ENCODE measurements at regions not wholly inside any gene's neighbourhood (a gene's known extent, or its start where the extent isn't known, plus 50 kb on each side); places are given as distances from the start of the nearest gene placed in this dataset.

GRCh38 chr4:27930291-27930690 is 1069.7 kb downstream of the STIM2 start:
- Histone ChIP-seq H3K36me3 (replicated peaks in 1 of 2; ENCODE audit: control insufficient read depth in 1 of 2, insufficient read depth in 2 of 2, low read length in 1 of 2) (no peaks in the 10 kb centered on the region), H3K4me3 (ENCODE audit: low read depth in 2 of 2, low read length in 1 of 2) (no peak overlapping the region), H3K4me2 (no peak overlapping the region), H4K20me1 (ENCODE audit: insufficient read depth) (no peaks in the 10 kb centered on the region), H3K4me1 (ENCODE audit: control insufficient read depth in 1 of 2, insufficient read depth in 2 of 2, low read depth in 1 of 2, low read length in 1 of 2) (no peaks in the 10 kb centered on the region), H3F3A (replicated peaks; ENCODE audit: insufficient read depth) (no peaks in the 10 kb centered on the region), H3K9me3 (no peaks in the 10 kb centered on the region), H3K9ac (no peak overlapping the region), H3K9me2 (no peaks in the 10 kb centered on the region), H3K27me3 (ENCODE audit: insufficient read depth) (no peaks in the 10 kb centered on the region), H3K79me2 (ENCODE audit: insufficient read depth) (no peaks in the 10 kb centered on the region), H2AFZ (ENCODE audit: low read depth) (no peak overlapping the region), H3K27ac (ENCODE audit: low read depth in 2 of 2, low read length in 1 of 2) (no peak overlapping the region)
- POLR2A ChIA-PET: no interaction called here
- 2% methylated on average over 3 of the region's 3 CpGs for WGBS (ENCODE audit: low lambda C conversion rate)
- CTCF ChIA-PET: no interaction called here
- DNase-seq: no peak
- TF ChIP-seq RCOR1 (IDR thresholded peaks at IDR 0.05; ENCODE audit: low read length): no peak
- no peak for TF ChIP-seq CTCF (IDR thresholded peaks at IDR 0.05)
- TF ChIP-seq, protein P1, sequence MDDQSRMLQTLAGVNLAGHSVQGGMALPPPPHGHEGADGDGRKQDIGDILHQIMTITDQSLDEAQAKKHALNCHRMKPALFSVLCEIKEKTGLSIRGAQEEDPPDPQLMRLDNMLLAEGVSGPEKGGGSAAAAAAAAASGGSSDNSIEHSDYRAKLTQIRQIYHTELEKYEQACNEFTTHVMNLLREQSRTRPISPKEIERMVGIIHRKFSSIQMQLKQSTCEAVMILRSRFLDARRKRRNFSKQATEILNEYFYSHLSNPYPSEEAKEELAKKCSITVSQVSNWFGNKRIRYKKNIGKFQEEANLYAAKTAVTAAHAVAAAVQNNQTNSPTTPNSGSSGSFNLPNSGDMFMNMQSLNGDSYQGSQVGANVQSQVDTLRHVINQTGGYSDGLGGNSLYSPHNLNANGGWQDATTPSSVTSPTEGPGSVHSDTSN (IDR thresholded peaks at IDR 0.05): no peak
- no peak for TF ChIP-seq SIN3A (IDR thresholded peaks at IDR 0.05; ENCODE audit: borderline replicate concordance, low read depth, low read length)
- TF ChIP-seq RFX5 (IDR thresholded peaks at IDR 0.05; ENCODE audit: low read length): no peak
- TF ChIP-seq NRF1 (IDR thresholded peaks at IDR 0.05; ENCODE audit: low read depth, low read length): no peak
- TF ChIP-seq JUND (IDR thresholded peaks at IDR 0.05): no peak
- no peak for TF ChIP-seq MEF2A (IDR thresholded peaks at IDR 0.05; ENCODE audit: borderline replicate concordance, low read depth)
- no peak for TF ChIP-seq MXI1 (IDR thresholded peaks at IDR 0.05; ENCODE audit: low read depth, low read length)
- no peak for TF ChIP-seq GABPA (IDR thresholded peaks at IDR 0.05; ENCODE audit: low read depth)
- no peak for TF ChIP-seq GATA2 (CRISPR knock-in tag; IDR thresholded peaks at IDR 0.05)
- no peak for TF ChIP-seq NFIC (IDR thresholded peaks at IDR 0.05; ENCODE audit: borderline replicate concordance)
- TF ChIP-seq FOXM1 (IDR thresholded peaks at IDR 0.05; ENCODE audit: low read depth): no peak
- TF ChIP-seq, protein P2, sequence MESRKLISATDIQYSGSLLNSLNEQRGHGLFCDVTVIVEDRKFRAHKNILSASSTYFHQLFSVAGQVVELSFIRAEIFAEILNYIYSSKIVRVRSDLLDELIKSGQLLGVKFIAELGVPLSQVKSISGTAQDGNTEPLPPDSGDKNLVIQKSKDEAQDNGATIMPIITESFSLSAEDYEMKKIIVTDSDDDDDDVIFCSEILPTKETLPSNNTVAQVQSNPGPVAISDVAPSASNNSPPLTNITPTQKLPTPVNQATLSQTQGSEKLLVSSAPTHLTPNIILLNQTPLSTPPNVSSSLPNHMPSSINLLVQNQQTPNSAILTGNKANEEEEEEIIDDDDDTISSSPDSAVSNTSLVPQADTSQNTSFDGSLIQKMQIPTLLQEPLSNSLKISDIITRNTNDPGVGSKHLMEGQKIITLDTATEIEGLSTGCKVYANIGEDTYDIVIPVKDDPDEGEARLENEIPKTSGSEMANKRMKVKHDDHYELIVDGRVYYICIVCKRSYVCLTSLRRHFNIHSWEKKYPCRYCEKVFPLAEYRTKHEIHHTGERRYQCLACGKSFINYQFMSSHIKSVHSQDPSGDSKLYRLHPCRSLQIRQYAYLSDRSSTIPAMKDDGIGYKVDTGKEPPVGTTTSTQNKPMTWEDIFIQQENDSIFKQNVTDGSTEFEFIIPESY (IDR thresholded peaks at IDR 0.05; ENCODE audit: borderline replicate concordance, low read depth): no peak
- TF ChIP-seq, protein P3, sequence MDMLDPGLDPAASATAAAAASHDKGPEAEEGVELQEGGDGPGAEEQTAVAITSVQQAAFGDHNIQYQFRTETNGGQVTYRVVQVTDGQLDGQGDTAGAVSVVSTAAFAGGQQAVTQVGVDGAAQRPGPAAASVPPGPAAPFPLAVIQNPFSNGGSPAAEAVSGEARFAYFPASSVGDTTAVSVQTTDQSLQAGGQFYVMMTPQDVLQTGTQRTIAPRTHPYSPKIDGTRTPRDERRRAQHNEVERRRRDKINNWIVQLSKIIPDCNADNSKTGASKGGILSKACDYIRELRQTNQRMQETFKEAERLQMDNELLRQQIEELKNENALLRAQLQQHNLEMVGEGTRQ (IDR thresholded peaks at IDR 0.05; ENCODE audit: borderline replicate concordance, low read depth, low read length): no peak
- TF ChIP-seq, protein P4, sequence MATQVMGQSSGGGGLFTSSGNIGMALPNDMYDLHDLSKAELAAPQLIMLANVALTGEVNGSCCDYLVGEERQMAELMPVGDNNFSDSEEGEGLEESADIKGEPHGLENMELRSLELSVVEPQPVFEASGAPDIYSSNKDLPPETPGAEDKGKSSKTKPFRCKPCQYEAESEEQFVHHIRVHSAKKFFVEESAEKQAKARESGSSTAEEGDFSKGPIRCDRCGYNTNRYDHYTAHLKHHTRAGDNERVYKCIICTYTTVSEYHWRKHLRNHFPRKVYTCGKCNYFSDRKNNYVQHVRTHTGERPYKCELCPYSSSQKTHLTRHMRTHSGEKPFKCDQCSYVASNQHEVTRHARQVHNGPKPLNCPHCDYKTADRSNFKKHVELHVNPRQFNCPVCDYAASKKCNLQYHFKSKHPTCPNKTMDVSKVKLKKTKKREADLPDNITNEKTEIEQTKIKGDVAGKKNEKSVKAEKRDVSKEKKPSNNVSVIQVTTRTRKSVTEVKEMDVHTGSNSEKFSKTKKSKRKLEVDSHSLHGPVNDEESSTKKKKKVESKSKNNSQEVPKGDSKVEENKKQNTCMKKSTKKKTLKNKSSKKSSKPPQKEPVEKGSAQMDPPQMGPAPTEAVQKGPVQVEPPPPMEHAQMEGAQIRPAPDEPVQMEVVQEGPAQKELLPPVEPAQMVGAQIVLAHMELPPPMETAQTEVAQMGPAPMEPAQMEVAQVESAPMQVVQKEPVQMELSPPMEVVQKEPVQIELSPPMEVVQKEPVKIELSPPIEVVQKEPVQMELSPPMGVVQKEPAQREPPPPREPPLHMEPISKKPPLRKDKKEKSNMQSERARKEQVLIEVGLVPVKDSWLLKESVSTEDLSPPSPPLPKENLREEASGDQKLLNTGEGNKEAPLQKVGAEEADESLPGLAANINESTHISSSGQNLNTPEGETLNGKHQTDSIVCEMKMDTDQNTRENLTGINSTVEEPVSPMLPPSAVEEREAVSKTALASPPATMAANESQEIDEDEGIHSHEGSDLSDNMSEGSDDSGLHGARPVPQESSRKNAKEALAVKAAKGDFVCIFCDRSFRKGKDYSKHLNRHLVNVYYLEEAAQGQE (IDR thresholded peaks at IDR 0.05; ENCODE audit: low read depth, low read length): no peak
- TF ChIP-seq, protein P5, sequence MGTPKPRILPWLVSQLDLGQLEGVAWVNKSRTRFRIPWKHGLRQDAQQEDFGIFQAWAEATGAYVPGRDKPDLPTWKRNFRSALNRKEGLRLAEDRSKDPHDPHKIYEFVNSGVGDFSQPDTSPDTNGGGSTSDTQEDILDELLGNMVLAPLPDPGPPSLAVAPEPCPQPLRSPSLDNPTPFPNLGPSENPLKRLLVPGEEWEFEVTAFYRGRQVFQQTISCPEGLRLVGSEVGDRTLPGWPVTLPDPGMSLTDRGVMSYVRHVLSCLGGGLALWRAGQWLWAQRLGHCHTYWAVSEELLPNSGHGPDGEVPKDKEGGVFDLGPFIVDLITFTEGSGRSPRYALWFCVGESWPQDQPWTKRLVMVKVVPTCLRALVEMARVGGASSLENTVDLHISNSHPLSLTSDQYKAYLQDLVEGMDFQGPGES (IDR thresholded peaks at IDR 0.05; ENCODE audit: low read depth, low read length): no peak
- TF ChIP-seq CHD2 (IDR thresholded peaks at IDR 0.05; ENCODE audit: low read length, partially characterized antibody): no peak

Data from SK-N-SH (cell line).